HG03108 (cell line): ENCODE measurements at regions not wholly inside any gene's neighbourhood (a gene's known extent, or its start where the extent isn't known, plus 50 kb on each side); places are given as distances from the start of the nearest gene placed in this dataset.

Source experiments
- ATAC-seq: cut with Tn5 transposase; IDR thresholded peaks from one replicate; pipeline ENCODE4 v1.9.1; 2021; ENCODE audit warnings: moderate library complexity; ENCODE audit not compliant: unreplicated experiment

GRCh38 chr10:64463406-64463805 lies 942.2 kb downstream of the REEP3 start:
- no peak for ATAC-seq

GRCh38 chr10:64465653-64466052 lies 944.5 kb downstream of the REEP3 start:
- ATAC-seq, result no peak

- ATAC-seq, result no peak
Observed at GRCh38 chr10:64468219-64468618, 947.0 kb downstream of the REEP3 start.

GRCh38 chr10:64476506-64476905 lies 955.3 kb downstream of the REEP3 start:
- no peak for ATAC-seq

GRCh38 chr10:64477791-64478190 lies 956.6 kb downstream of the REEP3 start:
- ATAC-seq, result no peak

GRCh38 chr10:64484811-64485330 lies 963.7 kb downstream of the REEP3 start:
- no peak for ATAC-seq

GRCh38 chr10:64486149-64486548 lies 964.9 kb downstream of the REEP3 start:
- ATAC-seq, result no peak

- ATAC-seq, result no peak
Observed at GRCh38 chr10:64486901-64487300, 965.7 kb downstream of the REEP3 start.

- ATAC-seq, result no peak
Observed at GRCh38 chr10:64494901-64495300, 973.7 kb downstream of the REEP3 start.

GRCh38 chr10:64497306-64497705 lies 976.1 kb downstream of the REEP3 start:
- no peak for ATAC-seq

GRCh38 chr10:64501807-64502206 lies 980.6 kb downstream of the REEP3 start:
- no peak for ATAC-seq

GRCh38 chr10:64502936-64503335 lies 981.7 kb downstream of the REEP3 start:
- no peak for ATAC-seq

GRCh38 chr10:64503429-64503828 lies 982.2 kb downstream of the REEP3 start:
- ATAC-seq, result no peak

- no peak for ATAC-seq
Observed at GRCh38 chr10:64505501-64505900, 984.3 kb downstream of the REEP3 start.

- no peak for ATAC-seq
Observed at GRCh38 chr10:64506963-64507362, 985.8 kb downstream of the REEP3 start.

- ATAC-seq, result no peak
Observed at GRCh38 chr10:64507651-64508028, 986.4 kb downstream of the REEP3 start.

- ATAC-seq, result no peak
Observed at GRCh38 chr10:64508029-64508661, 986.9 kb downstream of the REEP3 start.

GRCh38 chr10:64515970-64516699 lies 994.9 kb downstream of the REEP3 start:
- no peak for ATAC-seq

- ATAC-seq, result no peak
Observed at GRCh38 chr10:64518456-64518855, 997.3 kb downstream of the REEP3 start.

GRCh38 chr10:64519427-64519826 lies 998.2 kb downstream of the REEP3 start:
- no peak for ATAC-seq

- no peak for ATAC-seq
Observed at GRCh38 chr10:64519831-64520230, 998.6 kb downstream of the REEP3 start.

GRCh38 chr10:64523065-64523759 lies 1002.0 kb downstream of the REEP3 start:
- no peak for ATAC-seq
